ENCODE measurements at regions not wholly inside any gene's neighbourhood (a gene's known extent, or its start where the extent isn't known, plus 50 kb on each side); places are given as distances from the start of the nearest gene placed in this dataset.

DNA sequence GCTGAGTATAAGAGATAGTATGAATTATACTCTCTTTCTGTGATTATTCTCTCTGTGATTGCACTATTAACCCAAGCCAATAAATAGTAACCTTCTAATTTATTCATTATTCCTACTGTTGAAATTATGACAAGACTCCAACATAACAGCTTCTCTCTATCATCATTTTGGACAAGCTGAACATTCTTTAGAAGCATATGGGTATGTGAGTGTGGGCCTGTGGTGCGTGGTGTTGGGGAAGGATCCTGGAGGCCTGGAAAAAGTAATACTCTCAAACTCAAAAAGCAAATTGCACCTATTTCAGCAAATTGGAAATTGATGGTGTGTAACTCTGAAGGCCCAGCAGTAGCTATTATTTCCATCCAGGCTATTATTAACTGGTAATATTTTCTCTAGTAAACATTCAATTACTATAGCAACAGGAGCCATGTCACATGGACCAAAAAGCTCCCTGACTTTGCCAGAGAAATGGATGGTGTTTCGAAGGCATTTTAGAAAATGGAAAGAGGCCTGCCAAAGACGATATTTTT lies 502.8 kb downstream of the LTN1 start:
- ChIA-PET CTCF (no interaction called here), POLR2A (ENCODE audit: low non-redundant PET) (no interaction called here)
- Histone ChIP-seq H3K9me3 (ENCODE audit: low read depth, low read length, poor library complexity, severe bottlenecking) (no peaks in the 10 kb centered on the region), H3K4me1 (ENCODE audit: insufficient read depth, low read length, poor library complexity, severe bottlenecking) (no peaks in the 10 kb centered on the region), H3K36me3 (ENCODE audit: insufficient read depth, low read length, poor library complexity, severe bottlenecking) (no peaks in the 10 kb centered on the region), H3K27ac (ENCODE audit: low read depth, low read length, poor library complexity, severe bottlenecking) (no peak overlapping the region), H3K4me3 (ENCODE audit: low read depth, low read length, poor library complexity, severe bottlenecking) (no peak overlapping the region), H3K27me3 (replicated peaks; ENCODE audit: insufficient read depth, low read depth, low read length, poor library complexity) (no peaks in the 10 kb centered on the region)
- no peak for TF ChIP-seq EZH2 (IDR thresholded peaks at IDR 0.05; ENCODE audit: borderline replicate concordance, low read depth, low read length, poor library complexity, severe bottlenecking)
- TF ChIP-seq, protein P1, sequence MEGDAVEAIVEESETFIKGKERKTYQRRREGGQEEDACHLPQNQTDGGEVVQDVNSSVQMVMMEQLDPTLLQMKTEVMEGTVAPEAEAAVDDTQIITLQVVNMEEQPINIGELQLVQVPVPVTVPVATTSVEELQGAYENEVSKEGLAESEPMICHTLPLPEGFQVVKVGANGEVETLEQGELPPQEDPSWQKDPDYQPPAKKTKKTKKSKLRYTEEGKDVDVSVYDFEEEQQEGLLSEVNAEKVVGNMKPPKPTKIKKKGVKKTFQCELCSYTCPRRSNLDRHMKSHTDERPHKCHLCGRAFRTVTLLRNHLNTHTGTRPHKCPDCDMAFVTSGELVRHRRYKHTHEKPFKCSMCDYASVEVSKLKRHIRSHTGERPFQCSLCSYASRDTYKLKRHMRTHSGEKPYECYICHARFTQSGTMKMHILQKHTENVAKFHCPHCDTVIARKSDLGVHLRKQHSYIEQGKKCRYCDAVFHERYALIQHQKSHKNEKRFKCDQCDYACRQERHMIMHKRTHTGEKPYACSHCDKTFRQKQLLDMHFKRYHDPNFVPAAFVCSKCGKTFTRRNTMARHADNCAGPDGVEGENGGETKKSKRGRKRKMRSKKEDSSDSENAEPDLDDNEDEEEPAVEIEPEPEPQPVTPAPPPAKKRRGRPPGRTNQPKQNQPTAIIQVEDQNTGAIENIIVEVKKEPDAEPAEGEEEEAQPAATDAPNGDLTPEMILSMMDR (conservative IDR thresholded peaks at IDR 0.05; ENCODE audit: low read depth, low read length): no peak
- intact Hi-C loops (cut with micrococcal nuclease; ENCODE audit: unreplicated experiment): no loop called here
- no peak for DNase-seq (ENCODE audit: low spot score)
- BruUV-seq (replicated peaks): no TSS peak

DNA sequence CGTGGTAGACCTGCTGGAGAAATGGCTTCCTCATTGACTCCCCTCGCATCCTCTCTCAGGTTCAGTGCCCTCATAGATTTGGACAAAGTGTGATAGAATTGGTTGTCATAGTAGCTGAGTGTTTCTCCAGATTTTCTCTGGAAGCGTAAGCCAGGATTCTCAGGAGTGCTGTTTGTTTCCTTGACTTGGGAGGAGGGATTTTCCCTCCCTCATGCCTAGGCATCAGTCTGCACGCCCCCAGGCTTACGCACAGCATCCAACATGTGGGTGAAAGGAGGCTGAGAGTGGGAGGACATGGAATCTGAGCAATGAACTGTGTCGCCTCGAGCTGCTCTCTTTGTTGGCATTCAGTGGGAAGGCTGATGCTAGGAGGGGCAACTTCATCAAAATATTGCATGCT lies 503.5 kb downstream of the LTN1 start:
- H3K27ac ChIP-seq (ENCODE audit: low read depth, low read length, poor library complexity, severe bottlenecking): no peak overlapping the region
- ChIA-PET CTCF (no interaction called here), POLR2A (ENCODE audit: low non-redundant PET) (no interaction called here)
- no peaks in the 10 kb centered on the region for H3K4me1 ChIP-seq (ENCODE audit: insufficient read depth, low read length, poor library complexity, severe bottlenecking)
- intact Hi-C loops (cut with micrococcal nuclease; ENCODE audit: unreplicated experiment): no loop called here
- no peak for TF ChIP-seq EZH2 (IDR thresholded peaks at IDR 0.05; ENCODE audit: borderline replicate concordance, low read depth, low read length, poor library complexity, severe bottlenecking)
- TF ChIP-seq, protein P1 (conservative IDR thresholded peaks at IDR 0.05; ENCODE audit: low read depth, low read length): no peak
- no peaks in the 10 kb centered on the region for H3K27me3 ChIP-seq (replicated peaks; ENCODE audit: insufficient read depth, low read depth, low read length, poor library complexity)
- H3K9me3 ChIP-seq (ENCODE audit: low read depth, low read length, poor library complexity, severe bottlenecking): no peaks in the 10 kb centered on the region
- no peak for DNase-seq (ENCODE audit: low spot score)
- BruUV-seq (replicated peaks): no TSS peak
- H3K4me3 ChIP-seq (ENCODE audit: low read depth, low read length, poor library complexity, severe bottlenecking): no peak overlapping the region
- no peaks in the 10 kb centered on the region for H3K36me3 ChIP-seq (ENCODE audit: insufficient read depth, low read length, poor library complexity, severe bottlenecking)

DNA sequence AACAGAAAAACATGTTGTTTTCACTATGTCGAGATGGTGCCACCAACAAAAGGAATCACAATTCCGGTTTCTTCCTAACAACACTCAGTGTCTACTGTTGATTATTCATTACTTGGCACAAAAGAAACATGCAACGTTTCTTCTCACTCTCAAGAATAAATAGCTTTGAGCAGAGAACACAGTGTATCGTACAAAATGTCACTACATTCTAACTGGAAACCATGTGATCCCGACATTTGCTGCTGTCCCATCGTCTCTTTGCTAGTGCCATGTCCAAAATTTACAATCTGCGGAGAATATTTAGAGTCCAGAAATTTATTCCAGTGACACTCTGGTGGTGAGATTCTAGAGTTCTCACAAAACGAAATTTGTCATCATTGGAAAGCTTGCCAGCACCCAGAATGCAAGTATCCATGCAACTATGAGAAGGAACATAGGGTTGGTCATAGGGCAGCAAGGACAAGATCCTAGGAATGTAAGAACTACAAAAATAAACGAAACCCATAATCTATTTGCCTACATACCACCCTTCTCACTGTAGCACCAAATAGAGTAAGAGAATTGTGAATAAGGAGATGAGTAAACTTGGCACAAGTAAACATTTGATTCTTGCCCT lies 505.1 kb downstream of the LTN1 start:
- no peak for TF ChIP-seq EZH2 (IDR thresholded peaks at IDR 0.05; ENCODE audit: borderline replicate concordance, low read depth, low read length, poor library complexity, severe bottlenecking)
- TF ChIP-seq, protein P1 (conservative IDR thresholded peaks at IDR 0.05; ENCODE audit: low read depth, low read length): no peak
- ChIA-PET CTCF (no interaction called here), POLR2A (ENCODE audit: low non-redundant PET) (no interaction called here)
- no peaks in the 10 kb centered on the region for H3K9me3 ChIP-seq (ENCODE audit: low read depth, low read length, poor library complexity, severe bottlenecking)
- no peaks in the 10 kb centered on the region for H3K27me3 ChIP-seq (replicated peaks; ENCODE audit: insufficient read depth, low read depth, low read length, poor library complexity)
- no peaks in the 10 kb centered on the region for H3K4me1 ChIP-seq (ENCODE audit: insufficient read depth, low read length, poor library complexity, severe bottlenecking)
- intact Hi-C loops (cut with micrococcal nuclease; ENCODE audit: unreplicated experiment): no loop called here
- H3K4me3 ChIP-seq (ENCODE audit: low read depth, low read length, poor library complexity, severe bottlenecking): no peak overlapping the region
- no peaks in the 10 kb centered on the region for H3K36me3 ChIP-seq (ENCODE audit: insufficient read depth, low read length, poor library complexity, severe bottlenecking)
- no peak for DNase-seq (ENCODE audit: low spot score)
- no TSS peak for BruUV-seq (replicated peaks)
- no peak overlapping the region for H3K27ac ChIP-seq (ENCODE audit: low read depth, low read length, poor library complexity, severe bottlenecking)

Measured in A673 (cell line).